Activated effector memory CD4-positive, alpha-beta T cell treated with Interleukin-2 at 50 U/mL for 16 hours (primary cell): ENCODE measurements at regions not wholly inside any gene's neighbourhood (a gene's known extent, or its start where the extent isn't known, plus 50 kb on each side); places are given as distances from the start of the nearest gene placed in this dataset.
"Not testable (repeated sequence)": the region's sequence is repeated elsewhere in the genome, so short reads cannot be mapped to it uniquely, and the experiment has no call there.

Experiments
- DNase-seq: peaks from one replicate; pipeline ENCODE4 v3.0.0-alpha.2; 2020

- no peak for DNase-seq
These were observed 943.8 kb downstream of the SLC16A7 start for GRCh38 chr12:60539592-60539991.

GRCh38 chr12:60568914-60569313 lies 973.1 kb downstream of the SLC16A7 start:
- no peak for DNase-seq

DNA sequence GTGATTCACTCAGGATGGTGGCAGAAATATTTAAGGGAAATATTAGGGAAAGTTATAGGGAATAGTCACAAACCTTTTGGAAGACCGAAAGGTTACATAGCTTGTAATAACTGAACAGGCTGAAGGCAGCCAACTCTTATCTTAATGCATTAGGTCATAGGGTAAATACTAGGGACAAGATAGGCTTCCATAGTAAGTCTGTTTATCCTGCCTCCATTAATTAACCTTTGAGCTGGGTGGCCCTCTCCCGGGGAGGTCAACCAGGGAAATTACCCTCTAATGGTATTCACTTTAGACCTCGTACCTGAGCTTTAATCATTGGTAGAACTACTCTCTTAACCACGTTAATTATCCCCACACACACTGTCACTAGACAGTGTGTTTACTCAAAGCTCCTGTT lies 981.8 kb downstream of the SLC16A7 start:
- DNase-seq = no peak

GRCh38 chr12:60587664-60588063 lies 991.8 kb downstream of the SLC16A7 start:
- not testable (repeated sequence) for DNase-seq

DNA sequence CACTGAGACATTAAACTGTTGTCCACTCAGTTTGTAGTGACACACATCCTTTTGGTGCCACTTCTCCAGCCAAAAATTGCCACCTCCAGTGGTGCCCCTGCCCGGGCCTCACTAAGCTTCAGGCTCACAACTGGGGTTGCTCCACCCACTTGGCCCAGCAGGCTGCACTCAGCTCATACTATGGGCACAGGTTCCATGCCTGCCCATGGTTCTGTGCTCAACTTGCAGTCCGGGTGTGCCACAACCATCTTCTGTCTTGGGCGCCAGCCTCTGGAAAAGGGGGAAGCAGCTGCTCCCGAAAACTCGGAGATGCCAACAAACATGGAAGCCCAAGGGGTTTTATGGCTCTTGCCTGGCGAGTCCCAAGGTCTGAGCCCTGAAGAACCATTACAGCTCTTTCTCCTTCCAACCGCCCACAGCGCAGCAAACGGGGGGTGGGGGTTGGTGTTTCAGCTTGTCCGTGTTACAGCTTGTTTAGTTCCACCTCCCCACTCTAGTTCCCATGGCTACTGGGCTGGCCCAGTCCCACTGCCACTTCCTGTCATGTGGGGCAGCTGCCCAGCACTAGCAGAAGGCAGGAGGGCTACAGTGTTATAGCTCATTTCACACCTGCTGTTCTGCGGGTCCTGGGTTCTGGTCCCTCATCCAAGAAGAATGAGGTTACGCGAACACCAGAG lies 998.3 kb downstream of the SLC16A7 start:
- no peak for DNase-seq

GRCh38 chr12:60602601-60603000 lies 1006.8 kb downstream of the SLC16A7 start:
- DNase-seq = no peak

DNA sequence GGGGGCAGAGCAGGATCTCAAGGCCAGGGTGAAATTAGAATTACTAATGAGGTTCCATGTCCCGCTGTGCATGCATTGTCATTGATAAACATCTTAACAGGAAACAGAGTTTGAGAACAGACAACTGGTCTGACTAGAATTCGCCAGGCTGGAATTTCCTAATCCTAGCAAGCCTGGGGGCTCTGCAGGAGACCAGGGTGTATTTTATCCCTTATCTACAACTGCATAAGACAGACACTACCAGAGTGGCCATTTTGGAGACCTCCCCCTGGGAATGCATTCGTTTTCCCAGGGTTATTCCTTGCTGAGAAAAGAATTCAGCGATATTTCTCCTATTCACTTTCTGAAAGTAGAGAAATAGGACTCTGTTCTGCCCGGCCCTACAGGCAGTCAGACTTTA lies 1007.6 kb downstream of the SLC16A7 start:
- not testable (repeated sequence) for DNase-seq

GRCh38 chr12:60616400-60616799 lies 1020.6 kb downstream of the SLC16A7 start:
- no peak for DNase-seq

DNA sequence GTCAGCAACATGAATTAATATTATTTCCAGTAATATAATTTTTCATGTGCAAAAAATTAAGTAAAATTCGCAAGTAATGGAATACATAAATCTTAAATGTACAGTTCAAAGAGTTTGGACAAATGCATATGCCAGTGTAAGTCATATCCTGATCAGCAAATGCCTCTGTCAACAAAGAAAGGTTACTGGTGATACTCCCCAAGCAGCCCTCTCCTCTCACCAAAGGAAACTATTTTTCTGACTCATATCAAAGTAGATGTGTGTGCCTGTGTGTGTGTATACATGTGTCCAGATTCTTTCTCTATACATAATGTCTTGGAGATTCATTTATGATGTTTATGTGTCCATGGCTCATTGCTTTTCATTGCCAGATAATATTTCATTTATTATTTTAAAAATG lies 1035.0 kb downstream of the SLC16A7 start:
- DNase-seq = no peak

DNA sequence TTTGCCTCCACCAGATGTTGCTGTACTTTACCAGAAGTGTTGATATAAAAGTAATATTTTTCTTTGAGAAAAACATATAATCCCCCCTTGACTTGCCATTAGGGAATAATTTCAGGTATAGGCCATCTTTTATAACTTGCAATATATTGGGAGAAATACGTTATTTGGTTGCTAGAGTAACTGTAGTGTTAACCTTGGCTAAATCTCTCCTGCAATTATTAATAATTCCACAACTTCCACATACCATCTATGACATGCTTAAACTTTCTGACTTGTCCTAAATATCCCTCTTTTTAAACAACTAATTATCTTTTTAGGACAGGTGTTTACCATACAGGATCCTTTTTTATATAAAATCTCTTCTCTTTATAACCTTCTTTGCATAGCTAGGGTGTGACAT lies 1048.2 kb downstream of the SLC16A7 start:
- no peak for DNase-seq

- DNase-seq = no peak
These were observed 1071.1 kb downstream of the SLC16A7 start for GRCh38 chr12:60666895-60667294.

GRCh38 chr12:60672949-60673348 lies 1077.1 kb downstream of the SLC16A7 start:
- no peak for DNase-seq

GRCh38 chr12:60684988-60685655 lies 1089.3 kb downstream of the SLC16A7 start:
- no peak for DNase-seq

DNA sequence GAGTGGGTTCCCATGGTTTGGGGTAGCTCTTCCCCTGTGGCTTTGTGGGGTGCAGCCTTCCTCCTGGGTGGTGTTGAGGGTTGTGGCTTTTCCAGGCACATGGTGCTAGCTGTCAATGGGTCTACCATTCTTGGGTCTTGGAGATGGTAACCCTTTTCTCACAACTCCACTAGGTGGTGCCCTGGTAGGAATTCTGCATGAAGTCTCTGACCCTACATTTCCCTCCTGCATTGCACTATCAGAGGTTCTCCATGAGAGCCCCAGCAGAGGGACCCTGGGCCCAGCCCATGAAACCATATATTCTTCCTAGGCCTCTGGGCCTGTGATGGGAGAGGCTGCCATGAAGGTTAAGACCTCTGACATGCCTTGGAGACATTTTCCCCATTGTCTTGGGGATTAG lies 1093.3 kb downstream of the SLC16A7 start:
- DNase-seq = no peak

- no peak for DNase-seq
These were observed 1097.3 kb downstream of the SLC16A7 start for GRCh38 chr12:60693019-60693626.

GRCh38 chr12:60704171-60704914 lies 1108.5 kb downstream of the SLC16A7 start:
- DNase-seq = no peak

- DNase-seq = no peak
These were observed 1114.4 kb downstream of the SLC16A7 start for GRCh38 chr12:60710246-60710645.

GRCh38 chr12:60714141-60714900 lies 1118.5 kb downstream of the SLC16A7 start:
- no peak for DNase-seq

DNA sequence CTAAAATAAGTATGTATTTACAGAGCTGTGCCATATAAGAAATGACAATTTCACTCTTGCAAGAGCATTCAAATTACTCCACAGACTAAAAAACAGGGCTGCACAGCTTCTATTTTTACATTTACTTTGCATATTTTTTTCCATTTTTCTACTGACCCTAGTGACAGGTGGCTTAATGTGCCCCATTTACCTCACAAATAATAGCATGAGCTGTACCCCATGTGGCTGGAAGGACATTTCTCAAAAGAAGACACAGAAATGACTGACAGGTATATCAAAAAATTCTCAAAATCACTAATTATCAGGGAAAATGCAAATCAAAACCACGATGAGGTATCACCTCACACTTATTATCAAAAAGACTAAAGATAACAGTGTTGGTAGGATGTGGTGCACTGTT lies 1128.6 kb downstream of the SLC16A7 start:
- DNase-seq = no peak

DNA sequence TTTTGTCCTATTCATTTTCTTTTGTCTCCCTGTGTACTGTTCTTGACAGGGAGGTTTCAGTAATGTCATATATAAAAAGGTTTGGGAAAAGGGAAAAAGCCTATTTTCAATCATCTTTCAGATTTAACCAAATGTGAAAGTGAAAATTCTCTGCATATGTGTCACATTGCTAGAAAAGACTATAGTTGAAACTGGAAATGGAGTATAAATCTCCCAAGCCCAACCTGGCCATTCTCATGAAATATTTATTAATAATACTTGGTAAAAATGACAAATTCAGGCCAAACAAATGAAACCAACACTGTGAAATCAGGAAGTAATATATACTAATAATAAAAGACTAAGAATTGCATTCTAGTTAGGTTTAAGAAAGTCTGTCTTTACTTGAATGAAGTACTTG lies 1129.2 kb downstream of the SLC16A7 start:
- DNase-seq = no peak

GRCh38 chr12:60752589-60752988 lies 1156.8 kb downstream of the SLC16A7 start:
- DNase-seq = no peak

DNA sequence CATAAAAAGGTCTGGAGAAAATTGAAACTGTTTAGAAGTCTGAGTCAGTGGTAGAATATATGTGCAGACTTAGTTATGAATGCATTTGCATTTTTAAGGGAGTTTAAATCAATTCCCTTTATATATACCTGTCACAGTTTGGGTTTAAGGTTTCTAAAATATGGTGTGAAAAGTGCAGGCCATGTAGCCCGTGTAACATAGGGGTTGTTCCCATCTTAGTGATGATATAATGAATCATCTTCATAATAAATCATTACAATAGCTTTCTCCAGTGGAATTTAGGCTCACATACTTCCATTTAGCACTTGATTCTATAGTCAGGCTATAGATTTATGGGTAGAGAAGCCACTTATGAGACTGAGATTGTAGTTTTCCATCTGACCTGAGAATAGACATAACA lies 1162.4 kb downstream of the SLC16A7 start:
- DNase-seq = no peak

- no peak for DNase-seq
These were observed 1165.1 kb downstream of the SLC16A7 start for GRCh38 chr12:60760965-60761364.
